ENCODE measurements at regions not wholly inside any gene's neighbourhood (a gene's known extent, or its start where the extent isn't known, plus 50 kb on each side); places are given as distances from the start of the nearest gene placed in this dataset.

- ChIA-PET POLR2A (no interaction called here), CTCF (no interaction called here)
- Histone ChIP-seq H3K4me3 (ENCODE audit: low read depth in 2 of 2, low read length in 2 of 2) (no peak overlapping the region), H3K27ac (ENCODE audit: low read length) (no peak overlapping the region), H3K36me3 (ENCODE audit: control insufficient read depth, insufficient read depth, low read length) (no peaks in the 10 kb centered on the region), H3K4me1 (ENCODE audit: control insufficient read depth, insufficient read depth, low read length) (no peaks in the 10 kb centered on the region), H3K9me3 (ENCODE audit: control insufficient read depth, insufficient read depth, low read depth, low read length) (no peaks in the 10 kb centered on the region), H3K27me3 (ENCODE audit: control insufficient read depth, insufficient read depth, low read length) (no peaks in the 10 kb centered on the region)
- no TSS peak for BruUV-seq (replicated peaks)
- no peak for TF ChIP-seq POLR2AphosphoS5 (IDR thresholded peaks at IDR 0.05; ENCODE audit: low read depth, low read length)
- no peak for TF ChIP-seq TCF7L2 (IDR thresholded peaks at IDR 0.05; ENCODE audit: low read depth, low read length)
- TF ChIP-seq CTCF (IDR thresholded peaks at IDR 0.05): no peak
- no peak for TF ChIP-seq SIN3A (IDR thresholded peaks at IDR 0.05; ENCODE audit: borderline replicate concordance, insufficient read depth, low read depth, low read length)
- TF ChIP-seq REST (IDR thresholded peaks at IDR 0.05; ENCODE audit: insufficient read depth in 1 of 2, low read depth in 2 of 2, low read length in 1 of 2): no peak
- ATAC-seq: no peak
- in situ Hi-C loops (cut with HindIII; ENCODE audit: low pct_unique_long_range_greater_than_20kb, low sequenced_read_pairs) (no loop called here), intact Hi-C loops (cut with micrococcal nuclease; ENCODE audit: unreplicated experiment) (no loop called here)
- DNase-seq (ENCODE audit: low read depth, low spot score): no peak
Observed at GRCh38 chr6:85252085-85252484, 197.8 kb upstream of the NT5E start.

GRCh38 chr6:85251300-85251699 is 198.6 kb upstream of the NT5E start:
- CTCF ChIA-PET: no interaction called here
- ATAC-seq: no peak
- Histone ChIP-seq H3K4me3 (ENCODE audit: low read depth in 2 of 2, low read length in 2 of 2) (no peak overlapping the region), H3K36me3 (ENCODE audit: control insufficient read depth, insufficient read depth, low read length) (no peaks in the 10 kb centered on the region), H3K27ac (ENCODE audit: low read length) (no peak overlapping the region), H3K4me1 (ENCODE audit: control insufficient read depth, insufficient read depth, low read length) (no peaks in the 10 kb centered on the region), H3K27me3 (ENCODE audit: control insufficient read depth, insufficient read depth, low read length) (no peaks in the 10 kb centered on the region), H3K9me3 (ENCODE audit: control insufficient read depth, insufficient read depth, low read depth, low read length) (no peaks in the 10 kb centered on the region)
- no peak for TF ChIP-seq SIN3A (IDR thresholded peaks at IDR 0.05; ENCODE audit: borderline replicate concordance, insufficient read depth, low read depth, low read length)
- no peak for TF ChIP-seq POLR2AphosphoS5 (IDR thresholded peaks at IDR 0.05; ENCODE audit: low read depth, low read length)
- no peak for TF ChIP-seq CTCF (IDR thresholded peaks at IDR 0.05)
- no peak for TF ChIP-seq TCF7L2 (IDR thresholded peaks at IDR 0.05; ENCODE audit: low read depth, low read length)
- no peak for TF ChIP-seq REST (IDR thresholded peaks at IDR 0.05; ENCODE audit: insufficient read depth in 1 of 2, low read depth in 2 of 2, low read length in 1 of 2)
- in situ Hi-C loops (cut with HindIII; ENCODE audit: low pct_unique_long_range_greater_than_20kb, low sequenced_read_pairs) (no loop called here), intact Hi-C loops (cut with micrococcal nuclease; ENCODE audit: unreplicated experiment) (no loop called here)
- DNase-seq (ENCODE audit: low read depth, low spot score): no peak
- no TSS peak for BruUV-seq (replicated peaks)
- POLR2A ChIA-PET: no interaction called here
